Lower lobe of right lung (tissue), 2 donors: ENCODE measurements at regions not wholly inside any gene's neighbourhood (a gene's known extent, or its start where the extent isn't known, plus 50 kb on each side); places are given as distances from the start of the nearest gene placed in this dataset.

Experiments used
- ATAC-seq, 2 donors: fragments of 200-7000 bp; cut with Tn5 transposase; one replicate each; pipeline ENCODE4 v1.9.1; 2020 to 2022; ENCODE audit warnings: mild to moderate bottlenecking in 2 of 2, moderate library complexity in 2 of 2
- DNase-seq: peaks from one replicate; pipeline ENCODE4 v3.0.0-alpha.2; 2020
- H3K27ac ChIP-seq: fragments of 200-600 bp; one replicate; pipeline ENCODE4 v1.8.0; 2022
- H3K27me3 ChIP-seq: fragments of 200-600 bp; one replicate; pipeline ENCODE4 v1.8.0; 2022; ENCODE audit warnings: low read depth
- H3K36me3 ChIP-seq: fragments of 200-600 bp; one replicate; pipeline ENCODE4 v1.8.0; 2022; ENCODE audit warnings: mild to moderate bottlenecking
- H3K4me1 ChIP-seq: fragments of 200-600 bp; one replicate; pipeline ENCODE4 v1.8.0; 2022
- H3K4me3 ChIP-seq: fragments of 200-600 bp; one replicate; pipeline ENCODE4 v1.8.0; 2022; ENCODE audit warnings: mild to moderate bottlenecking
- H3K9me3 ChIP-seq: fragments of 200-600 bp; one replicate; pipeline ENCODE4 v1.8.0; 2022
- CTCF ChIP-seq: fragments of 200-600 bp; IDR thresholded peaks from one replicate; pipeline ENCODE4 v1.8.0; 2022; ENCODE audit warnings: antibody characterized with exemption, mild to moderate bottlenecking
- intact Hi-C: fragments of 100-400 bp; cut with DNase I; formaldehyde crosslinking; loops from one replicate; pipeline ENCODE4 v1.11.0; 2022
- donor health status: DM: no; HTN: yes; CAD: no; lungs with severe emphysema.

- no peak for ATAC-seq
- Histone ChIP-seq H3K27ac (no peak overlapping the region), H3K9me3 (no peaks in the 10 kb centered on the region), H3K4me3 (no peak overlapping the region), H3K4me1 (no peaks in the 10 kb centered on the region), H3K36me3 (no peaks in the 10 kb centered on the region), H3K27me3 (peaks cover 14% of the 10 kb centered on the region)
- no peak for TF ChIP-seq CTCF
- DNase-seq: no peak
- intact Hi-C loops: no loop called here
Measured at GRCh38 chr3:135500034-135500433, 465.5 kb upstream of the PPP2R3A start.

GRCh38 chr3:135503065-135503759, 462.3 kb upstream of the PPP2R3A start:
- no peak for ATAC-seq
- no peak for DNase-seq
- intact Hi-C loops: no loop called here
- Histone ChIP-seq H3K4me3 (no peak overlapping the region), H3K27me3 (peaks cover 14% of the 10 kb centered on the region), H3K36me3 (no peaks in the 10 kb centered on the region), H3K4me1 (no peaks in the 10 kb centered on the region), H3K27ac (no peak overlapping the region), H3K9me3 (no peaks in the 10 kb centered on the region)
- TF ChIP-seq CTCF: no peak

- TF ChIP-seq CTCF: peak; percentile 56
- peaks cover 14% of the 10 kb centered on the region for H3K27me3 ChIP-seq
- no peak overlapping the region for H3K4me3 ChIP-seq
- ATAC-seq (peak; percentile 47 to 75), DNase-seq (peak; percentile 55)
- no peaks in the 10 kb centered on the region for H3K36me3 ChIP-seq
- no peak overlapping the region for H3K27ac ChIP-seq
- no peaks in the 10 kb centered on the region for H3K4me1 ChIP-seq
- intact Hi-C loops: no loop called here
- no peaks in the 10 kb centered on the region for H3K9me3 ChIP-seq
Measured at GRCh38 chr3:135503760-135504686, 461.5 kb upstream of the PPP2R3A start.

GRCh38 chr3:135513106-135514059, 452.1 kb upstream of the PPP2R3A start:
- intact Hi-C loops: no loop called here

More at GRCh38 chr3:135513106-135514059, 452.1 kb upstream of the PPP2R3A start:
- H3K9me3 ChIP-seq: no peaks in the 10 kb centered on the region
- H3K27me3 ChIP-seq: no peaks in the 10 kb centered on the region
- ATAC-seq (no peak), DNase-seq (no peak)
- H3K4me1 ChIP-seq: no peaks in the 10 kb centered on the region
- no peak for TF ChIP-seq CTCF
- H3K27ac ChIP-seq: no peak overlapping the region
- H3K36me3 ChIP-seq: no peaks in the 10 kb centered on the region
- no peak overlapping the region for H3K4me3 ChIP-seq
